ENCODE measurements at regions not wholly inside any gene's neighbourhood (a gene's known extent, or its start where the extent isn't known, plus 50 kb on each side); places are given as distances from the start of the nearest gene placed in this dataset.

DNA sequence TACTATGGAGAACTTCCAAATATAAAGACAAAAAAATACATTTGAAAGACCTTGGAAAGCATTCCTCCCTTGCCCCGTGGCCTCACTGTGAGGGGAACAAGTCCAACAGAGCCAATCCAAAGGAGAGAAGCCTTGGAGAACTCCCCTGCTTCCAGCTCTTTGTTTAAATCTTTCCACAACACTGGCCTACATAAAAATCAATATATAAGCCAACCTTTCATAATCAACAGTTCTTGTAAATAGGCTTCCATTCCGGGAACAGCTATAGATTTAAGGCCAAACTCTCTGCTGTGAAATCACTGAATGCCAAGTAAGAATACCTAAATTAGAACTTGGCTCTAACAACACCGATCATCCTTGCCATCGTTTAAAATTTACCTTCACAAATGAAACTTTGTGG, 242.1 kb downstream of the HACE1 start:
- in situ Hi-C loops (cut with HindIII; ENCODE audit: low sequenced_read_pairs), result no loop called here

DNA sequence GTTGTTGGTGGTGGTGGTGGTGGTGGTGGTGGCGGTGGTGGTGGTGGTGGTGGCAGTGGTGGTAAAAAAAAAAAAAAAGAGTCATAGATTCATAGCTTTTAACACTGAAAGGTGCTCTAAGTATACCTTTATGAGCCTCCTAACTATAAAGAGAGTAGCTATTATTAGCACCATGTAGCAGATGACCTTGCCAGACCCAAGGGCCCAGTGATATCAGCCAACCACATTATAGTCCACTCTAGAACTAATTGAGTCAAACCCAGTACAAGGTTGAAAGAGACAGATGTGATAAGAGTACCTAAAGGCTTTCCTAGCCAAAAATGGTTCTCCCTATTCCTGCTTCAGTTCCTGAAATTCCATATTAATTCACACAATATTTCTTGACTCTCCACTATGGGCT, 245.3 kb downstream of the HACE1 start:
- in situ Hi-C loops (cut with HindIII; ENCODE audit: low sequenced_read_pairs), result no loop called here

DNA sequence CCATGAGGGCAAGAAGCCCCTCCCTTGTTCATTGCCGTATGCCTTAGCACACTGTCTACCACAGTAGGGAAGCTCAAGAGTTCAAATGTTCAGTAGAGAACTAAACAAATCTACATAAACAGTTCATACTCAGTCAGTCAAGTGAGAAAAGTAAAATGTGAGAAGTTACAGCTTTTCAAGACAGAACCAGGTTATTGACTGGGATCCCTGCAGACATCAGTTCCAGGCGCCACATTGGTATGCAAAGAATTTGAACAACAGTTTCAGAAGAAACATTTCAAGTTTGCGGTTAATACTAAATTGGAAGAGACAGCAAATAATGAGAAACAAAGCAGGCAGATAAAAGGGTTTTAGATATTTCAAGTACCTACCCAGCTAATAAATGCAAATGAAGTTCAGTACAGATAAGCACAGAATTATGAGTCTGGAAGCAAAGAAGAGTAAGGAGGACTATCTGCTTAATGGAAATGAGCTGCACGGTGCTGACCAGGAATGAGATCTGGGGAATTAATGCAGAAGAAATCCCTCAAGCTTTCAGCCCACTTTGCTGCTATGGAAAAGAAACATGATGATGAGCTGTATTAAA, 246.2 kb downstream of the HACE1 start:
- in situ Hi-C loops (cut with HindIII; ENCODE audit: low sequenced_read_pairs), result no loop called here

DNA sequence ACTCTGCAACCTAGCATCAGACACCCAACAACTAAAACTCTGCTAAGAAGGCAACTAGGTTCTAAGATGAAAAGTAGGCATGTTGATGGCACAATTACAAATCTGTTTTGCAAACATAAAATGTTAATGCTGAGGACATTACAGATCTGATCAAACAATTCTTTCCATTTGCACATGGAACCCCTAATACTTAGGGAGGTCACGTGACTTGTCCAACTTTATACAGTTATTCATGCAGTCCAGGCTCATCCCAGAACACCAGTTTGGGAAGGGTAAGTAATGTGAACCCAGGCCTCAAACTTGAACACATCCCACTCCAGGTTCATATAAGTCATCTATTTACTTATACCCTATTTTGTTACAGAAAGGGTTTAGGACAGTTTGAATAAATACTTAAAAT, 247.2 kb downstream of the HACE1 start:
- in situ Hi-C loops (cut with HindIII; ENCODE audit: low sequenced_read_pairs), result no loop called here

DNA sequence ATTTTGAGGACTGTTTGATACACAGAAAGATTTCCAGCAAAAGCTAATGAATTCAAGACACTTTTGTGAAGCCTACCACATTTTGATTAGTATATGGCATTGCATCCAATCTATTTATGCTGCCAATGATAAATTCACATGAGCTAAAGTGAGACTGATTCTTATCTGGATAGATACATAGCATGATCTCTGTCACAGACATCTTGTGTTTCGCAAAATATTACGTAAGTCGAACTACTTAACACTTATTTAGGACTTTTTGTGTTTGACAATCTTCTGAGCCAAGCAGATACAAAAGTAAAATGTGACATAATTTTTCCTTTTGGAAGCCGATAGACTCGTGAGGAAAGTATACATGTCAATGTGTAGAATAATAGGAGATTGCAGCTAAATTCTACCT, 251.6 kb downstream of the HACE1 start:
- in situ Hi-C loops (cut with HindIII; ENCODE audit: low sequenced_read_pairs), result no loop called here

DNA sequence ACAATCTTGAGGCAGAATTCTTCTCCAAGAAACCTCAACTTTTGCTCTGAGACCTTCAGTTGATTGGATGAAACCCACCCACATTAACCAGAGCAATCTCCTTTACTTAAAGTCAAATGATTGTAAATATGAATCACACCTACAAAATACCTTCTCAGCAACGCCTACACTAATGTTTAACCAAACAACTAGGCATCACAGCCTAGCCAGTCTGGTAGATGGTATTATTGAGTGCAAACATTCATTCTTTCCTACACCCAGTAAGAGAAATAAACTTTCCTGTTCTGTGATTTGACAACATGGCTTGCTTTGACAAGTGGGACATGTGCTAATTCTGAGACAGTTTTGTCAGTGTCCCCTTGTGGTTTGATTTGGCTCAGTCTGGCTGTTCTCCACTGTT, 252.2 kb downstream of the HACE1 start:
- in situ Hi-C loops (cut with HindIII; ENCODE audit: low sequenced_read_pairs), result no loop called here

DNA sequence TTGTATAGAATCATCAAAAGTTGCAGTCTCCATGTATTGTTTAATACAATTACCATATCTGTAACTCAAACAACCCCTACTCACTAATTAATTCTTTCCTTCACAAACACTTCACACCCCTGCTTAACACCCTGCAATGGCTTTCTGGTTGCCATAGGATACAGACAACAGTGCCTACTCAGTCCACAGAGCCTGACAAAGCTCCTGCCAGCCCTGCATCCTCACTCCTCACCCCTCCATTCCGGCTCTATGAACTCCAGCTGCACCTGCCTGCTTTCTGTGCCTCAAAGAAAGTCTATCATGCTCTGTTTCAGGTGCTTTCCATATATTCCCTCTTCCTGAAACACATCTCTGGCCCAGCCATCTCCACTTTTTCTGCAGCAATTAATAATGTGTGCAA, 253.4 kb downstream of the HACE1 start:
- in situ Hi-C loops (cut with HindIII; ENCODE audit: low sequenced_read_pairs), result no loop called here

DNA sequence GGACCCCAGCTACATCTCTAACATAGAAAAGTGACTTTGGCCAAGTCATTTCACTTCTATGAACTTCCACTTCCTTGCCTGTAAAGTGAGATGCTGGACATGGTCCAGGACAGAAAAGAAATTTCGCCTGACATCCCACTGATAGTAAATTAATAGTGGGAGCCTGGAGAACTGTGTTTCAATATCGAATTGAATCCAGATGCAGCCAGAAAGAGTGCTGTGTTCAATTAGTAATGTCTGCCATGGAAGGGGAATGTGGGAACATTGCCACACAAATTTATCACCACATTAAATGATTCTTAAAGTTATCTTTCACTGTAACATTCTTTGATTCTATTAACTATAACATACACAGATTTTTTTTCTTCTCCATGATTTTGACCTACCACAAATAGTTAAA, 255.0 kb downstream of the HACE1 start:
- in situ Hi-C loops (cut with HindIII; ENCODE audit: low sequenced_read_pairs), result no loop called here

DNA sequence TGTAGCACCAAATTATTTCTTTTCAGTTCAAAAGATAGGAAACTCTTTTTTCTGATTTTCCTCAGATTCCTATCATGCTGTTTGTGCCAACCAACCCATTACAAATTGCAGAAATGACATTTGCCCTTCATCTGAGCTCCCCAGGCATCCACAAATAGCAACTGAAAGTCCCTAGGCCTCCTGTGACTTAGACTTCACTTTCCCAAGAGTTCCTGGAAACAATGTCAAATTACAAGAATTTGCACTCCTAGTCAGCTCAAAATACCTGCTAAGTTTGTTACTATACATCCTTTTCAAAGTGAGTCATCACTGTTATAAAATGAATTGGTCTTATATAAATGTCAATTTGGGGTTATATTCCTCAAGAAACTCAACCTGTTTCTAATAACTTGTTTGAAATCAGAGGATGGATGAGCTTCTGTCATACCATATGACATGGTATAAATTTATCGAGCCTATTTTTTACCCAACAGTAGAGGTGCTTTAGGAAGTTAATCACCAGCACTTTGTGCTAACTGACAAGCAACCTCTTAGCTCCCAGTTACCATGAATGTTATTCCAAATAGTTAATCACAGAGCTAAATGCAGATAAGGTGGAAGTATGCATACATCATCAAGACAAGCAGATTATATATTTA, 256.5 kb downstream of the HACE1 start:
- in situ Hi-C loops (cut with HindIII; ENCODE audit: low sequenced_read_pairs), result no loop called here

DNA sequence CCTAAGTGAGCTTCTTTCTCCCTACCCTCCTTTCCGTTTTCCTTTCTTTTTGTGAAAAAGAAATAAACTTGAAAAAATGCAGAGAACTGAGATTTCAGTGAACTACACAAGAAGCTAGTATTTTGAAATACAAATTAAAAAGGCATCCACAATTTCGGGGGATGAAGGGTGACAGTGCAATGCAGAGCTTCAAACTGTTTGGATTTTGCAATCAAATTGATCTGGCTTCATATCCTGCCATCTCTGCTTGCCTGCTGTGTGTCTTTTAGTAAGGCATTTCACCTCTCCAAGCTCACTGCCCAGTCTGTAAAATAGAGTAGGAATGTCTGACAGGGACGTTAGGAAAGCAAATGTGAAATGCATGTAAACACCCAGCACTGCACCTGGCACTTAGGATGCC, 258.0 kb downstream of the HACE1 start:
- in situ Hi-C loops (cut with HindIII; ENCODE audit: low sequenced_read_pairs), result no loop called here

DNA sequence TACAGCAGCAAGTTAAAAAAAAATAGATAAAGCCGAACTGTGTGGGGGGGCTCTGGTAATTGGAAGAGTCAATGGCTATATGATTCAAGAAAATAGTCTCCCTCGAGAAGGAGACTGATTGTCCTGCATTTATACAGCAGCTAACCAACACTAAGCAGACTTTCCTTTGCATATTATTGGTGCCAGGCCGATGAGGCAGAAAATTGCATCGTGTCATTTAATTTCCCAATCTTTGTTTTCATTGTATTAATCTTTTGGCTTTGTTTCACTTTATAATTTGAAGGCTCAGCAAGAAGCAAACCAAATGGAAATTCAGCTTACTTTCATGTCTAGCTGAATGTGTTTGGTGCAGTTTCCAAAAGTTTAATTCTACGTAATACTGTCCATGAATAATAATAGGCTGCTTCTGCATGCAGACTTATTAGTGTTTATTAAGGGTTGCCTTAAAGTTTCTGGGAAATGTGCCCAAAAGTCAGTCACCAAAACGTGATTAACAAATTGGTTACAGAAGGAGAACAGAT, 258.5 kb downstream of the HACE1 start:
- in situ Hi-C loops (cut with HindIII; ENCODE audit: low sequenced_read_pairs), result no loop called here

DNA sequence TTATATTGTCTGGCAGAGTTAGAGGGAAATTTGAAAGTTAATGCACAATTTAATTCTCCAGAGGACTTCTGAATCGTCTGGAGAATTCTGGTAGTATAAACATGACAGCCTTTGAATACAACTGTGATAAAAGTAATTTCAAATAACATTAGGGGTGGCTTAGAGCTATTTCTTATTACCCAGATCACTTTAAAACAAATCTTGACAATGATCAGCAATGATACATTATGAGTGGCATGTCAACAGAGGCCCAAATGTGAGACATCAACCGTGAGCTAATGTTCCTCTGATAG, 259.1 kb downstream of the HACE1 start:
- in situ Hi-C loops (cut with HindIII; ENCODE audit: low sequenced_read_pairs), result no loop called here

DNA sequence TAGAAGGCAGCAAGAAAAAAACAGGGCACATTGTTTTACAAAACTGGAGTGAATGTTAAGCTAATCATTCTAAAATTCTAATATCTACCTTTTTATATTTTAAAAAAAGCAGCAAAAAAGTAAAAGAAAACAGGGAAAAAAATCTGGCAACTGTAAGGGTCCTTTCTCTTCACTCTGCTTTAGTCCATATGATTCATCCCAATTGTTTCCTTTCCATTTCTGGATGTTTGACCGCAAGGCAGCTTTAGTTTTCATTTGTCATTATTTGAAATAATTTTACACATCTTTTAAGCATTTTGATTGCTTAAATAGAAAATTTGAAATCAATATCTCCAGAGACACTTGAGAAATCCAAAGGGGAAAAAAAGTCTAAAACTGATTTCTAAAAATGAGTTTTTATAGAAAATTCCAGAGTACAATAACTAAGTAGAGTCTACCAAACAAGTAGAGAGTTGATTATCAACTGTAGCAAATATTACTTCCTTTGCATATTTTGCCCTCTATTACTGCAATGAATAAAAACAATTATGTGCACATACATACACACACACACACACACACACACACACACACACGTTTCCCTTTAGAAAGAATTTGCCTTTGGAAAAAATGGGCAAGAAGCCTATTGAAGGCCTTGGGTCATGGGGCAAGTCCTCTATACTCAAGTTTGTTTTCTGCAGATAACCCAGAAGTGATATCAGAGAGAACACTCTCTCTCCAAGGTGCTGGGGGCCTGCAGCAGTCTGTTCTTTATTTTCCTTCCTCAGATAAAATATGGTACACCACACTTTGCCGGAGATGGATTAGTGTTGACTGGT, 259.7 kb downstream of the HACE1 start:
- in situ Hi-C loops (cut with HindIII; ENCODE audit: low sequenced_read_pairs), result no loop called here

DNA sequence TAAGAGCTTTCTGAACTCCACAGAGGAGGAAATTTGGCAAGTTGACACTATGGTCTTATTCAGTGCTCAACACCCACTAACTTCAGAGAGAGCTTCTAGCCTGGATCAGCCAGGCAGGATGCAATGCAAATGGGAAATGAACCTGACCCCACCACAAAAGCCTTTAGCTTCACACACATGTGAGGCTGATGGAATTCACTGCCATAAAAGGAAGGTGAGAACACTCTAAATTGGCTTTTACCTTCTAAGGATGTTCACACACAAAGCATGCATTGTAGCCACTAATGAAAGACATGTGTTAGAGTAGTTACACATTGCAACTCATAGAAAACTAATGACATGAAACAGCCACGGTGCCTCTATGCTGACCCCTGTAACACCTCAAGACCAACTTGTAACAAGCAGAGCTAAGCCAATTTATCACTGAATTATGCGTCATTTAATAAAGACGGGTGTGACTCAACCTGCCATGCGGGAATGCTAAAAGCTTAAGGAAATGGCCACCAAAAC, 262.1 kb downstream of the HACE1 start:
- in situ Hi-C loops (cut with HindIII; ENCODE audit: low sequenced_read_pairs), result no loop called here

DNA sequence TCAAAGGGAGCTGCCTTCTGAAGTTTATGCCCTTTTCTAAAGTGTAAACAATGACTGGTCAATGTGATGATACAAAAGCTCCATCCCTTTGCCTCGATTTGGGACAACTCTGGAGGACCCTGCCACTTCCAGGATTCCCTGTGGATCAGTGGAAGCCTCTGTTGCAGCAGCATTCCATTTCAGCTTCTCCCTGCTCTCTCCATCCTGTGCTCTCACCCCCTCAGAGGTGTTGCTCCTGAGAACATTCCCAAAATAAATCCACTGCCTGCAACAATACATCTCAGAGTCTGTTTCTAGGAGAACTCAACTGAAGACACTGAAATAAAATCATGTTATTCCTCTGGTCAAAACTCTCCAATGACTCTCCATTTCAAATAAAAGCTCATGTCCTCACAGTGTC, 263.6 kb downstream of the HACE1 start:
- in situ Hi-C loops (cut with HindIII; ENCODE audit: low sequenced_read_pairs), result no loop called here

DNA sequence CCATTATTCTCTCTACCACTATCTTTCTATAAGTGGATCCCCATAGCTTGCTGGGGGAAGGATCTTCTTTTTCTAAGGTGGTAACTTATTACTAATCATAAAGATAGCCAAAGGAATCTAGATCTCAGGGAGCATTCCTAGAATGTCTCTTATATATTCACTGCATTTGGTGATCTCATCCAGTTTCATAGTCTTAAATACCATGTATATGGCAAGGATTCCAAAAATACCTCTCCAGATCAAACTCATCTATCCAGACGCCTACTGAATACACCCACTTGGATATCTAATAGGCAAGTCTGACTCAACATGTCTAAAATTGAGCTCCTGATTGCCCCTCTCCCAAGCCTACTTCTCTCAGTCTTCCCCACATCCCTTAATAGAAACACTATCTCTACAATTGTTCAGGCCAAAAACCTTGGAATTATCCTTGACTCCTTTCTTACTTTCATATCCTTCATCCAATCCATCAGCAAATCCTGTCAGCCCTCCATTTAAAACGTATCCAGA, 264.4 kb downstream of the HACE1 start:
- in situ Hi-C loops (cut with HindIII; ENCODE audit: low sequenced_read_pairs), result no loop called here

DNA sequence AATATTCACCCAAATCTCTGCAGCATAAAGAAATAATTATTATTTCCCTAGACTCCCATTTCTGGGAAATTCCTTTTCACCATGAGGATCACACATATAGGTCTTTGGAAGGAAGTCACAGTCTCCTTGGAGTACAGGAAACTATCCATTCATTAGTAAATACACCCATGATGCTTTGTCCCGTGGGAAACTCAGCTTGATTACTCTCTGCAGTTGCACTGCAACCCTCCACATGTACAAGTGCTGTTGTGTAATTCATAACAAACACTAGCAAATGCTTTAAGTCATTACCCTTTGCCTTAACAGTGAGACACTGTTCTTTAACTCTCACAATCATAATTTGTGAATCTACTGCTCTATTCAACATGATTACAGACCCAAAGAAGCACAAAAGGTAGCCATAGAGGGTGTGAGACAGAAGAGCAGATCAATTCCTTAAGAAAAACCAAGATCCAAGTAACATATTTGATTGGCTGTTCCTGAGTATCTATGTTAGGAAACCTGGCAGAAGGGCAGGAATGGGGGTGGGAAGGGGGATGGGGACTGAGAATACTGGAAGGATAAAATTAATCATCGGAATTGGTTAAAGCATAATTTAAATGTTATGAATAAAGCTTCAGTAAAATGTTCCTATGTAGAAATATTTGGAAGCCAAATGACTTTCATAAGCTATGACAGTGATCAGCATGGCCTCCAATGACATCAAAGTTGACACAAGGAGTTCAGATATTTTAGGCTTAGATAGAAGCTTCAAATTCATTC, 268.0 kb downstream of the HACE1 start:
- in situ Hi-C loops (cut with HindIII; ENCODE audit: low sequenced_read_pairs), result no loop called here

DNA sequence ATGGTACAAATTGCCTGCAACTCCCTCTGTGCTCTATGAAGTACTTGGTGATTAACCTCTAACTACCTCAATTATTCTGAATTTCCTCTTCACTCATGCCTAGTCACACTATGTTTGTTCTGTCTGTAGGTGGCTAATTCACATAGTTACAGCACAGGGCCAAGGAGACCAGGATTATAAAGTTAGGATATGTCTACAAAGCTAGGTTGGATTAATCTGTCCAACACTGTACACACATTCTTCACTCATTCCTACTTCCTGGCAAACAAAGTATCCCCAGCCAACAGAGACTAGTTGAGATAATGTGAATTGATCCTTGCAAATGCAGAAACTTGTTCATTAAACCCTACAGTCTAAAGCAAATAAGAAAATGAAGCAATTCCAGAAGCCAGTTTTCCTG, 269.8 kb downstream of the HACE1 start:
- in situ Hi-C loops (cut with HindIII; ENCODE audit: low sequenced_read_pairs), result no loop called here

DNA sequence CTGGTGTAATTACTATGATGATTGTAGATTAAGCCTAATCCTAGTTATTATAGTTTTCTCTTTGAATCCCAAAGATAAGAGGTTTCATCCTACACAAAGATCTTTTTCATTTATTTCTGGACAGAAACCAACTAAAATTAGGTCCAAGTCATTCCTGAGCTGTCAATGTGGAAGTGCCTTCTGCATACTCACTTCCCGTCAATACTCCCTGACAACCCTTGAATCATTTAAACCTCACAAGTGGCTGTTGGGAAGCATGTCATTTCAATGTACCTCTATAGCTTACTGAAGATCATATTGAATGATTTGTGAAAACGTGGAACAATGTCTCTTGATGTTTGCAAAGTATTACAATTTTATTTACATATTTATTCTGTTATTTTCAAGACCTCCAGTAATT, 274.1 kb downstream of the HACE1 start:
- in situ Hi-C loops (cut with HindIII; ENCODE audit: low sequenced_read_pairs), result no loop called here

DNA sequence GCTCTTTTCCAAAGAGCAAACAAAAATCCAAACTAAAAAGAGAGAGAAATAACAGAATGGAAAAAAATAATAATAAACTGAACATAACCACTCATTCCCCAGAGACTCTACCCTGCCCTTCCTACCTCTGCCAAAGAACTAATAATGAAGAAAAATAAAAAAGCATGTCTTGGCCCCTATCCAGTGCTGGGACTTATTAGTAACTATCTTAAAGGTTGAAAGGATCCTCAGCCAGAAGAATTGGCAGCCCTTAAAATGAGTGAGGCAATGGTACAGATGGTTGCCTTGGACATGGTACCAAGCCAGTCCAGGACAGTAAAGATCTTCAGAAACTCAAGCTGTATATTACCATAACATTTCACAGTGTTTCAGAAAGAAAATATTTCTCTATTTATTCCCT, 279.3 kb downstream of the HACE1 start:
- in situ Hi-C loops (cut with HindIII; ENCODE audit: low sequenced_read_pairs), result no loop called here

DNA sequence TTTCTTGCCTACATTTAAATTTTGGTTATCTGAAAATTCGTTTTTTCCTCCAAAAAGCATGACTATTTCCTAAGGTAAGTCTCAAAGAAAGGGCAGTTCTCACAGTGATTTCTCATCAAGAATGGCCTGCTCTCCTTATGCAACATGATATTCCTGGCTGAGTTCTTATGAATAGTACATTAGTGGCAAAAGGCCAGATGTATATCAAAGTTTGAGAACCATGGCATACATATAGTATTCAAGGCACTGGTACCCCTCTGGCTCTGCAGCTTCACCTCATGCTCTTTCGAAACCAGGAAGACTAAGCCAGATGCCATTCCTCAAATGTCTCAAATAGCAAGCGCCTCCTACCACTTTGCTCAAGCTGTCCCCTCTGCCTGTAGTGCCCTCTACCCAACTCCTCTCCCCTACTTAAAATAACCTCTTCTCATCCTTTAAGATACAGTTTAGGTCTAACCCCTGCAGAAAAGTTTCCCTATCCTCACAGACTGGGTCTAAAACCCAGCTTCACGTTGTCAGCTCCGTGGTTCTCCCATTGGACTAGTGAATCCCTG, 280.3 kb downstream of the HACE1 start:
- in situ Hi-C loops (cut with HindIII; ENCODE audit: low sequenced_read_pairs), result no loop called here

Measured in DLD1 (cell line).